Loucy (cell line): ENCODE measurements at regions not wholly inside any gene's neighbourhood (a gene's known extent, or its start where the extent isn't known, plus 50 kb on each side); places are given as distances from the start of the nearest gene placed in this dataset.

ENCODE experiments used
- EZH2phosphoT487 ChIP-seq: fragments of 200-600 bp; IDR thresholded peaks from 2 replicates; pipeline ENCODE4 v1.6.1; 2018; ENCODE audit warnings: antibody characterized with exemption, mild to moderate bottlenecking, moderate library complexity, borderline replicate concordance
- TF ChIP-seq, protein P1 (sequence below): fragments of 200-600 bp; sonication (generic); conservative IDR thresholded peaks from 2 replicates; pipeline ENCODE4 v1.5.1; 2014; ENCODE audit warnings: mild to moderate bottlenecking, antibody characterized with exemption, low read length

DNA sequence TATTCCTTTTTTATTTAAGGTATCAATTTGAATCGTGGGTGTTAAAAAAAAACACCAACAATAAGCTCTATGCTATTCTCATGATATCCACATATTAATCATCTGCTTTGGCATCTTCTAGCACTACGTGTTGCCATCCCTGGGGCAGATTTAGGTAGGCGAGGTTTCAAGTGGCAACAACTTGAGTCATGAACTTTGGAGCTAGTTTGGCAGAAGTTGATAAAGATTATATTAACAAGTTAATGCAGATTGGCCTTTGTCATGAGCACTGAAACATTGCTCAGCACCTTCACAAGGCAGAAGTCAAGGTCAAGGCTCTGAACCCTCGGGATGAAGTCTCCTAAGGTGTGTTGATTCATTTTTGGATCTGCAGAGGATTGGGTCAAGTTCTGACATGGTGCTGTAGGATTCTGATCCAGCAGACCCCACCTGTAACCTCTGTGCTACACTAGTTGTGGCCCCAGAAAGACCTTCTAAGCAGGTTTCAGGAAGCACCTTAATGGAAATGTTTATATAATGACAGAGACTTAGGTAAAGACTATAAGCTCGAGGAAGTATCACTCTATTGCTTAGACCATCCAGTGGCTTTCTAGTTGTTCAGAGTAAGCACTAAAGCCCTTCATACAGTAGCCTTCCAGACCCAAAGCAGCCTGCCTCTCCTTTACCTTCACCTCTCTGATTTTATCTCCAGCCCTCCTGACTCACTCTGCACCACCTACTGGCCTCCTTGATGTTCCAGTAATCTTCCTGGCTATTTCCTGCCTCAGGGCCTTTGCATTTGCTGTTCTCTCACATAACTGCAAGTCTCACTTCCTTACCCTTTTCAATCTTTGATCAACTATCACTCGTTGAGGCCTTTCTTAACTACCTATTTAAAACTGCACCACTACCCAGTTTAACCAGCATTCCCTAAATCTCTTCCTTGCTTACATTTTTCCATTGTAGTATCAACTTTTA is 117.0 kb upstream of the SLC4A4 start:
- TF ChIP-seq, protein P1, sequence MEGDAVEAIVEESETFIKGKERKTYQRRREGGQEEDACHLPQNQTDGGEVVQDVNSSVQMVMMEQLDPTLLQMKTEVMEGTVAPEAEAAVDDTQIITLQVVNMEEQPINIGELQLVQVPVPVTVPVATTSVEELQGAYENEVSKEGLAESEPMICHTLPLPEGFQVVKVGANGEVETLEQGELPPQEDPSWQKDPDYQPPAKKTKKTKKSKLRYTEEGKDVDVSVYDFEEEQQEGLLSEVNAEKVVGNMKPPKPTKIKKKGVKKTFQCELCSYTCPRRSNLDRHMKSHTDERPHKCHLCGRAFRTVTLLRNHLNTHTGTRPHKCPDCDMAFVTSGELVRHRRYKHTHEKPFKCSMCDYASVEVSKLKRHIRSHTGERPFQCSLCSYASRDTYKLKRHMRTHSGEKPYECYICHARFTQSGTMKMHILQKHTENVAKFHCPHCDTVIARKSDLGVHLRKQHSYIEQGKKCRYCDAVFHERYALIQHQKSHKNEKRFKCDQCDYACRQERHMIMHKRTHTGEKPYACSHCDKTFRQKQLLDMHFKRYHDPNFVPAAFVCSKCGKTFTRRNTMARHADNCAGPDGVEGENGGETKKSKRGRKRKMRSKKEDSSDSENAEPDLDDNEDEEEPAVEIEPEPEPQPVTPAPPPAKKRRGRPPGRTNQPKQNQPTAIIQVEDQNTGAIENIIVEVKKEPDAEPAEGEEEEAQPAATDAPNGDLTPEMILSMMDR = no peak
- TF ChIP-seq EZH2phosphoT487 = no peak
